ENCODE measurements at regions not wholly inside any gene's neighbourhood (a gene's known extent, or its start where the extent isn't known, plus 50 kb on each side); places are given as distances from the start of the nearest gene placed in this dataset.

GRCh38 chr9:2291980-2292704 lies 277.0 kb downstream of the SMARCA2 start:
- no peak for TF ChIP-seq CTCF (IDR thresholded peaks at IDR 0.05; ENCODE audit: partially characterized antibody, unreplicated experiment)
- Mint-ChIP-seq H3K9me3 (ENCODE audit: unreplicated experiment) (peaks cover 4% of the 10 kb centered on the region), H3K4me3 (ENCODE audit: unreplicated experiment) (no peak overlapping the region), H3K36me3 (ENCODE audit: unreplicated experiment) (no peaks in the 10 kb centered on the region), H3K27me3 (ENCODE audit: unreplicated experiment) (peaks cover 1% of the 10 kb centered on the region), H3K27ac (ENCODE audit: unreplicated experiment) (no peak overlapping the region), H3K4me1 (ENCODE audit: low read depth, unreplicated experiment) (peaks cover 4% of the 10 kb centered on the region)
- no peak for DNase-seq

- no peak overlapping the region for H3K27ac Mint-ChIP-seq (ENCODE audit: unreplicated experiment)
- peaks cover 3% of the 10 kb centered on the region for H3K4me1 Mint-ChIP-seq (ENCODE audit: low read depth, unreplicated experiment)
- no peak overlapping the region for H3K4me3 Mint-ChIP-seq (ENCODE audit: unreplicated experiment)
- H3K27me3 Mint-ChIP-seq (ENCODE audit: unreplicated experiment) = peaks cover 1% of the 10 kb centered on the region
- TF ChIP-seq CTCF (IDR thresholded peaks at IDR 0.05; ENCODE audit: partially characterized antibody, unreplicated experiment) = no peak
- DNase-seq = no peak
- H3K36me3 Mint-ChIP-seq (ENCODE audit: unreplicated experiment) = no peaks in the 10 kb centered on the region
- peaks cover 6% of the 10 kb centered on the region for H3K9me3 Mint-ChIP-seq (ENCODE audit: unreplicated experiment)
Measured at GRCh38 chr9:2292733-2293132, 277.6 kb downstream of the SMARCA2 start.

- DNase-seq = no peak
- no peak for TF ChIP-seq CTCF (IDR thresholded peaks at IDR 0.05; ENCODE audit: partially characterized antibody, unreplicated experiment)
- Mint-ChIP-seq H3K36me3 (ENCODE audit: unreplicated experiment) (peaks cover 8% of the 10 kb centered on the region), H3K4me1 (ENCODE audit: low read depth, unreplicated experiment) (peaks cover 15% of the 10 kb centered on the region), H3K27me3 (ENCODE audit: unreplicated experiment) (no peaks in the 10 kb centered on the region), H3K9me3 (ENCODE audit: unreplicated experiment) (peaks cover 7% of the 10 kb centered on the region), H3K27ac (ENCODE audit: unreplicated experiment) (no peak overlapping the region), H3K4me3 (ENCODE audit: unreplicated experiment) (no peak overlapping the region)
Measured at GRCh38 chr9:2297771-2298170, 282.6 kb downstream of the SMARCA2 start.

GRCh38 chr9:2298217-2298616 lies 283.1 kb downstream of the SMARCA2 start:
- H3K27me3 Mint-ChIP-seq (ENCODE audit: unreplicated experiment) = no peaks in the 10 kb centered on the region
- DNase-seq = no peak
- peaks cover 7% of the 10 kb centered on the region for H3K9me3 Mint-ChIP-seq (ENCODE audit: unreplicated experiment)
- H3K4me3 Mint-ChIP-seq (ENCODE audit: unreplicated experiment) = no peak overlapping the region
- peaks cover 15% of the 10 kb centered on the region for H3K4me1 Mint-ChIP-seq (ENCODE audit: low read depth, unreplicated experiment)
- H3K27ac Mint-ChIP-seq (ENCODE audit: unreplicated experiment) = no peak overlapping the region
- peaks cover 8% of the 10 kb centered on the region for H3K36me3 Mint-ChIP-seq (ENCODE audit: unreplicated experiment)
- no peak for TF ChIP-seq CTCF (IDR thresholded peaks at IDR 0.05; ENCODE audit: partially characterized antibody, unreplicated experiment)

GRCh38 chr9:2299156-2299842 lies 284.2 kb downstream of the SMARCA2 start:
- no peak for TF ChIP-seq CTCF (IDR thresholded peaks at IDR 0.05; ENCODE audit: partially characterized antibody, unreplicated experiment)
- H3K27ac Mint-ChIP-seq (ENCODE audit: unreplicated experiment) = peak overlapping the region; percentile 44

More at GRCh38 chr9:2299156-2299842, 284.2 kb downstream of the SMARCA2 start:
- no peak for DNase-seq
- peaks cover 15% of the 10 kb centered on the region for H3K4me1 Mint-ChIP-seq (ENCODE audit: low read depth, unreplicated experiment)
- H3K36me3 Mint-ChIP-seq (ENCODE audit: unreplicated experiment) = peaks cover 8% of the 10 kb centered on the region
- no peak overlapping the region for H3K4me3 Mint-ChIP-seq (ENCODE audit: unreplicated experiment)
- peaks cover 7% of the 10 kb centered on the region for H3K9me3 Mint-ChIP-seq (ENCODE audit: unreplicated experiment)
- H3K27me3 Mint-ChIP-seq (ENCODE audit: unreplicated experiment) = no peaks in the 10 kb centered on the region

Data from glutamatergic neuron (in vitro differentiated cells).